ENCODE measurements at regions not wholly inside any gene's neighbourhood (a gene's known extent, or its start where the extent isn't known, plus 50 kb on each side); places are given as distances from the start of the nearest gene placed in this dataset.

DNA sequence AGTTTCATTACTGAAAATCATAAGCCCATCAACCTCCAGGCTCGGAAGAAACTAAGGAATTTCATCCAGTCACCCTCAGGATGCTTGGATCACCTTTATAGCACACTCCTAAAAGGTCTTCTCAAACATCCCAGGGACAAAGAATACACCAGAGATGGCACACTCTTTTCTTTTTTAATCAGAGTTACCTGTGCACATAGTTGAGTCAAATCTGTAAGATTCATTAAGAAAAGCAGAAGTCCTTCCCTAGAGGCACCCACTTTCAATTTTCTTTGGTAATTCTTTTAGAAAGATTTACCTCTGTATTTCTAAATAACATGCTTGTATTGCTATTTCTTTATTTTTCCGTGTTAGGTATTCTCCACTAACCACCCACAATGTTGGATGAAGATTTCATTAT is 50.6 kb upstream of the IL6 start:
- DNase-seq = no peak

DNA sequence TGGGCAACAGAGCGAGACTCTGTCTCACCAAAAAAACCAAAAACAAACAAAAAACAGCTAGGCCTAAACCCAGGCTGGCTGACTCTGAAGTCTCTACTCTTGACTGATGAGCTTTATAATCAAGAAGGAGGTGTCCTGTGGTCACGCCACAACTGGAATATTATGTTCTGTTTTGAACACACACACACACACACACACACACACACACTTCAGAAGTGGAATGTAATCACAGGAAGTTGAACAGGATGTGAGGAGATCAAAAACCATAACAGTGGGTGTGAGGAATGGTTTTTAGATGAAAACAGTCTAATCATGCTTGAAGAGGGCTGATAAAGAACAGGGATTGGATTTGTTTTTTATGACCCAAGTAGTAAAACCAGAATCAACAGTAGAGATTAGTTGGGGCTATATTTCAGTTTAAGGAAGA is 51.1 kb upstream of the IL6 start:
- no peak for DNase-seq

DNA sequence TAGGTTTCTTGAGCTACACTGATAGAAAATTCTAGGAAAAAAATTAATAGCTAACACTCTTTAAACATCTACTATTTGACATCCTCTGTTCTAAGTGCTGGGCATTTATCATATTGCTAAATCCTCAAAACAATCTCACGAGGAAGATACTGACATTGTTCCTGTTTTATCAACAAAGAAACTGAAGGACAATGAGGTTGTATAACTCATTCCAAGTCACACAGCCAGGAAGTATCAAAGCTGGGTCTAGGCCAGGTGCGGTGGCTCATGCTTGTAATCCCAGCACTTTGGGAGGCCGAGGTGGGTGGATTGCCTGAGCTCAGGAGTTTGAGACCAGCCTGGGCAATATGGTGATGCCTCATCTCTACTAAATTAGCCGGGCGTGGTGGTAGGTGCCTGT is 51.6 kb upstream of the IL6 start:
- no peak for DNase-seq

DNA sequence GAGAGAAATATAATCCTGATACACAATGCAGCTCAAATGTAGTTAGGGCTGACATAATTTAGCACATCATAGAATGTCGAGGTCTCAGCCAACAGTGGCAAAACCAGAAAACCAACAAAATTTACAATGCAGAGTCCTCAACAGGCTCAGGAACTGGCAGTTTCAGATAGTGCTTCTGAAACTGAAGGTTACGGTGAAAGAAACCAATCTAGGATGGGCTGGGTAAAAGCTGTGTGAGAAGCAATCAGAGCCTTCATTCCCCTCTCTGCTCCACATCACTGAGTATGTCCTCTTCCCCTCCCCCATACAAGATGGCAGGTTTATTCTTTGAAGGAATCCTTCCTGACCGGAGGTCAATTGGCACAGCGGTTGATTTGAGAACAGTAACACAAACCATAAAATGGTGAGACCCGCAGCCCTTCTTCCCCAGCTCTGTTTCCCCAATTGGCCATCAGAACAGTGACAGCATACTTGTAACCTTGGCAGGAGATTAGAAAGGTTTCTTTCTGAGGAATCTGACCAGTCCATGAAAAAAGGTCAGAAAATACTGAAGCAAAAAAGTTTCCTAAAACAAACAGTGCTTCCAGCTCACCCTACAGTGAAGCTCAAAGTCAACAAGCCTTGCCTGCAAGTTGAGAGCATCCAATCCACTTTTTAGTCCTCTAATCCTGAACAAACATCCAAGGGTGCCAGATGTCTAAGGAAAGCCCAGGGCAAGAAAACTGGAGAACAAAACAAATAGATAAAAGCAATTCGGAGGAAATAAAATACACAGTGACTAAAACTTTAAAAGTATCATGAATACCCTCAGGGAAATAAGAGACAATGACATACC is 53.9 kb upstream of the IL6 start:
- no peak for DNase-seq

DNA sequence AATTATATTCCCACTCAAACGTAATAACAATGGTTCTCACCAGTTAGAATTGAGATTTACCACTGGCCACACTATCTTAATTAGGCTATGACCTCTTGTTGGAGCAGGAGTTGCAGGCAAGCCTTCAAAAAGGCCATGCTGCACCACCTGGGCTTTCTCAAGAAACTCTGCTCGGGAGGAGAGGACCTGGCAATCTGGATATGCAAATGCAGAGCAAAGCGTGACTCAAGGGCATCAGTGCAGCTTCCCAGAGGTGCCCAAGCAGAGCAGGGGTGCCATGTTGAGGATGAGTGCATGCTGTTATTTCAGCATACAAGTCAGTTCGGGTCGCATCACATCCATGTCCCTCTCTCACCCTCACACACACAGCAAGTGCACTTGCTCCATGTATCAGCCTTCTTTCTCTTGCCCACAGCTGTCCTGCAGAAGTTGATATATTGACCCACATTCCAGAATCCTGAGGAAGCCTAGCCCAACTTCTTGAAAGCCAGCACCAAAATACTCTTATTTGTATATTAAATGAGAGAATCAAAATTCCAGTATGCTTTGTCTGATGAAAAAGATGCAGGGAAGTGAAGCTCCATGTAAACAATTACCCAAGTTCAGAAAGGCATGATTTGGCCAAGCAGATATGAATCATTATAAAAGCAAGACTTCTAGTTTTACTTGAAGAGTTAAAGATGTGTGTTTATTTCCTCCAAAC is 55.7 kb upstream of the IL6 start:
- DNase-seq = no peak

DNA sequence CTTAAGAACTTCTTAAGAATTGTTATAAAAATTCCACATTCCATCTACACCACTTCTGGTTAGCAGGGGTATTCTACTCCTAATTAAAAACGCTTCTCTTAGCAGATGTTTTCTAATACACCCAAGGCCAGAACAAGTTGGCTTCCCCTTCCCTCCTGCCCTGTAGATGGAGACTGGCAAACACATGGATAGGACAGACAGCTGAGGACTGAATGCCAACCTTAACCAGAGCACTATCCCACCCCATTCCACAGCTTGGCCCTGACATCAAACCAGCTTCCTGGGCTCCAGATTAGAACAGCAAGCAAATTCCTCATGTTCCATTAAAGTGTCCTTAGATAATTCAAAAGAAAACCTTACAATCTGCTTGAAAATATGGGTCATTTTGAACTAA is 56.6 kb upstream of the IL6 start:
- no peak for DNase-seq

DNA sequence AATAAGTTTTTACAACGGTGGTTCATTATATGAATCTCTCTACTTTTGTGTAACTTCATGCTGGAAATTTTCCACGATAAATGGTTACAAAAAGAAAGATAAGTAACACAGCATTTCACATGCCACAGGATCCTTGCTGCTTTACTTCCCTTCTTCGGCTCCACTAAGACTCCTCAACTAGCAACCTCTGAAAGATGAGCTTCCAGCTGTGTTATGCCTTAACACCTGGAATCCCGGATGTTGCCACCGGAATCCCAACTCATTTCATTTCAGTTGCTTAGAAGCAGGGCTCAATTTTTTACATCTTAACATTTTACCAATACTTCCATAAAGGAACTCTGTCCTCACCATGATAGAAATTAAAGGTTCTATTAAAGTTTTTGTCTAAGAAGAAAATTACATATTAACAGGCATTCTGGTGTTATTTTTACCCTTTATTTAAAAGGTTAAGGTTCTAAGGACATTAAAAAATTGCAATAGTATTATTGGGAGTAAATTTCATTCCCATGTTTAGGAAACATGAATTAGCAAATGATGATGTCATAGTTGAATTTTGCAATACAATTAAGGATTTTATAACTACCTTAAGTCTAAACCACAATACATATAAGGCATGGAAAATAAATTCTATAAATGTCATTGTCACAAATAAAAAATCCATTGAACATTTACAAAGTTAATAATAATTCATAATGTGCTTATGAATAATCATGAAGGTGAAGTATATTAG is 57.1 kb upstream of the IL6 start:
- DNase-seq = no peak

DNA sequence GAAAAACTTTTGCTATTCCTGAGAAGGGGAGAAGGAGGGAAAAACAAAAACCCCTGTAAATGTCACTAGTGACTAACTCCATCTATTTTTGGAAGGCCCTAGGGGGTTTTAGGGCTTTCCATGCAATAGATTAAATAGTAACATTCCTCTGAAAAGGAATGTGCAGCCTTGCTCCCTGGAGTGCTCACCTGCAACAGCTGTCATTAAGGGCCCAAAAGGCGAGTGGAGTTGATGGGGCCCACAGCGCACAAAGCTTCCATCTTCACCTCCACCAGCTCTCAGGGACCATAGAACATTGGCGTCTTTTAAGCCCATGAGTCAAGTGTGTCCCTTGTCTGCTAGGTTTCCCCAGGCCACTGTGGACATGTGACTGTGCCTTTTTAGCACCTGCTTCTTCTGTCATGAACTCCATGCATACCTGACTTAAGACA is 58.0 kb upstream of the IL6 start:
- no peak for DNase-seq

DNA sequence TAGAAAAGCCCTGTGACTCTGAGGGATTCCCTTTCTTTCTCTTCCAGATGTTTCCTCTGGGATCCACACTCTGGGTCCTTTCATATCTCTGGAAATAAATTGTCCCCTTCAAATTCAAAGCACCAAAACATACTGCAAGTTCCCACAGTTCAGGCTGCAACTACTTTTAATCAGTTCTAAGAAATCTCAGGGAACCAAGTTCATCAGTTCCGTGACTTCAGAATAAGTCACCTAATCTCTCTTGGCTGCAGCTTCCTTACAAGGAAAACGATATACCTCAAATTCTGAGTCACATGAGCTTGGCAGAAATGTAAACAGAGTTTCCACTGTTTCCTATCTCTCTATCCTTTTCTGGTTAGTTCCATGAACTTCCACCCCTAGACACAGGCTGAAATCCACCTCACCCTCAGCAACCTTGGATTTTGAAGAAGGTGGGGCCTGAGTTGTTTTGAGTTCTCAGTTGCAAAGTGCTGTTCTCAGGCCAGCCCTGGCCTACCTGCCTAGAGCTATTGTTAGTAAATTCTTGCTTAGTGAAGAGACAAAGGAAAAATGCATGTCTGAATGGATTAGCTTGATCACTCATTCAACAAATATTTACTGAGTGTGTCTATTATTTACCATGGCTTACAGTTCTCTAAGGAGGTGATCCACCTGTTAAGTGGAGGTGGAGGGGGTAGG is 59.3 kb upstream of the IL6 start:
- no peak for DNase-seq

DNA sequence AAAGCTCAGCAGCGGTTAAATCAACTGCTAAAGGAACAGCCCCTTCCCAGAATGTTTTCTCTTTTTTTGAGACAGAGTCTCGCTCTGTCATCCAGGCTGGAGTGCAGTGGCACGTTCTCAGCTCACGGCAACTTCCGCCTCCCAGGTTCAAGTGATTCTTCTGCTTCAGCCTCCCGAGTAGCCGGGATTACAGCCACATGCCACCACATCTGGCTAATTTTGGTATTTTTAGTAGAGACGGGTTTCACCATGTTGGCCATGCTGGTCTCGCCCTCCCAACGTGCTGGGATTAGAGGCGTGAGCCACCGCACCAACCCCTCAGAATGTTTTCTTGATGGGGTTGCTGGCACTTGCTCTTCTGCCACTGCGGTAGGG is 59.8 kb upstream of the IL6 start:
- DNase-seq = no peak

DNA sequence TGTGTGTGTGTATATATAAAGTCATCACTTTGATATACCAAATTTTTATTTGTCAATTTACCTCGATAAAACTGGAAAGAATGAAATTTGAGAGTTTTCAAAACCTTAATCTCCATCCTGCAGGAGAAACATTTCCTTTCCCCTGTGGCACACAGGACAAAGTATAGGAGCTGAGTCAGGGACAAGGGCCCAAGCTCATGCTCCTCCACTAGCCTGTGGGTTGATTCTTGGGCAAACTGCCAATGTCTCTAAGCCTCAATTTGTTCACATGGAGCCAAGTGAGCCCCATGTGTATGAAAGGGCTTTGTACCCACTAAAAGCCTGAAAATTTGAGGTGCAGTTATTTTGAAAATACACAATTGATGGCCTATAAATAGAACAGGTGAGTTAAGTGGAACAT is 60.3 kb upstream of the IL6 start:
- DNase-seq = no peak

DNA sequence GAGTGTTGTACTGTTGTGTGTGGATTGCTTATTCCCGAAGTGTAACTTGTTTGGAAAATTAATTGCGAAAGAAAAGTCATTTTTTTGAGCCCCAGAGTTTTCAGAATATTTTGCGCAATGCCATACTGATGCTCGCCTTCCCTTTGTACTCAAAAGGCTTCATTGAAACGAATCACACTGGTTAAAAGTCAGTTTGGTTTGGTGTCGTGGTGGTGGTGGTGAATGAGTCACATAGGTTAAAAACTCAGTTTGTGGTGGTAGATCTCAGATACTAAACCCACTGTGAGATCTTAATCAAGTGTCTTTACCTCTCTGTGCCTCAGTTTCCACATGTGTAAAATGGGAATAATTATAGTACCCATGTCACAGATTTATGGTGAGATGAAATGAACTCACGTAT is 61.1 kb upstream of the IL6 start:
- no peak for DNase-seq

DNA sequence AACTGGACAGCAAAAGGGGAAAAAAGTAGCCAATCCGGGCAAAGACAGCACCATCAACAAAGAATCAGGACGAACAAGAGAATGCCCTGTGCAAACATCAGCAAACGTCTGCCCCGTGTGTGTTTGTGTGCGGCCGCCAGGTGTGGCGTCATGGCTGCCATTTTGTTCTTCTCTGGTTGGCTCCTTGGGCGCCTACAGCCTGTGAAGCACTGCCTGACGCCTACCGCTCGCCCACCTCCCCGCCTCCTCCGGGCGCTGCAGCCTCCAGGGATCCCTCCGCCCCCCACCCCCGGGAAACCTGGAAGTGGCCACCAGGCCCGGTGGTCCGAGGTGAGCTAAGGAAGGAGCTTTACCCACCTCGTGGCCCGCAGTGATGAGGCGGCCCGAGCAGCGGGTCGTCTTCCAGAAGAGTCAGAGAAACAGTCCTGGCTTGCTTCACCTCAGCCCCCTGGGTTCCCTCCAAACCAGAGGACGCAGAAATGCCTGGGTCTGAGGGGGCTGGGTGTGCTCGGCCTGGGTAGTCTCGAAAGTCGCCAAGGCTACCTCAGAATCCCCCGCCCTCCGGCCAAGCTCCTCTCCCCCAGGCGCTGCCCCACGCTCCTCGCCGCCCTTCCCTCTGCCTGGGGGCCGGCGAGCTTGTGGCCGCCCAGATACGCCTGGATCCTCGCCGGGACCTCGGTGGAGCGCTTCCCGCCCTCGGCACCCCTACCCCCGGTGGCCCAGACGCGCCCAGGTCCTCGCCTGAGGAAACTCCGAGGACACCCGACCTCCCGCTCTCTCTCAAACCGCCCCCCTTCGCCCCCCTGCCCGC is 61.8 kb upstream of the IL6 start:
- no peak for DNase-seq

DNA sequence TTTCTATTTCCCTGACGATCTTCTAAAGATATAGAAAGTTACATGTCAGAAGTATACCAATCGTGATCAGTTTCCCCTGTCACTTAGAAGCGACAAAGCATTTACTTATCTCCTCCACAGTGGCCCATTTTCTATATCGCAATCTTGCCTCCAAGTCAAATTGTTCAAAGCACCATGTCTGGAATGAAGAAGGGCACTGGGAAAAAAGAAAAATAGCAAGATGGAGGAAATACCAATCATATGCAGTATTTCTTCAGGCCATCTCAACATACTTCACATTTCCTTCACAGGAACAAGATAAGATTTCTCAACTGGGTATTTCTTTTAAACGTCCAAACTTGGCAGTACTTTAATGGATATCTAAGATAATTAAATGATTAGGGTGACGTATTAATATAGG is 63.3 kb upstream of the IL6 start:
- no peak for DNase-seq

DNA sequence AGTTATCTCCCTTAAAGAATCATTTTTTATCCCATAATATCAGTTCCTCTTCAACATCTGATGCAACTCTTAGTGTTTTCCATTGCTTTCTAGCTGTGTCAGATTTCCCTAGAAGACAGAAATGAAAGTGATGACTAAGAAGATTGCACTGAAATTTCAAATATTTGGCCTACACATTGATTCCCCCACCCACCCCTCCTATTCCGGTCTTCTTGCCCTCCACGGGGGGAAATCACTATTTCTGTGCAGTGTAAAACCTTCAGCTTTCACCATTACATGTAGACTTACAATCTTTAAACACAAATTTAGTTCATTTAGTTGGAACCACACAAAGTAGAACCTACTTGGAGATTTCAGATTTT is 63.7 kb upstream of the IL6 start:
- no peak for DNase-seq

DNA sequence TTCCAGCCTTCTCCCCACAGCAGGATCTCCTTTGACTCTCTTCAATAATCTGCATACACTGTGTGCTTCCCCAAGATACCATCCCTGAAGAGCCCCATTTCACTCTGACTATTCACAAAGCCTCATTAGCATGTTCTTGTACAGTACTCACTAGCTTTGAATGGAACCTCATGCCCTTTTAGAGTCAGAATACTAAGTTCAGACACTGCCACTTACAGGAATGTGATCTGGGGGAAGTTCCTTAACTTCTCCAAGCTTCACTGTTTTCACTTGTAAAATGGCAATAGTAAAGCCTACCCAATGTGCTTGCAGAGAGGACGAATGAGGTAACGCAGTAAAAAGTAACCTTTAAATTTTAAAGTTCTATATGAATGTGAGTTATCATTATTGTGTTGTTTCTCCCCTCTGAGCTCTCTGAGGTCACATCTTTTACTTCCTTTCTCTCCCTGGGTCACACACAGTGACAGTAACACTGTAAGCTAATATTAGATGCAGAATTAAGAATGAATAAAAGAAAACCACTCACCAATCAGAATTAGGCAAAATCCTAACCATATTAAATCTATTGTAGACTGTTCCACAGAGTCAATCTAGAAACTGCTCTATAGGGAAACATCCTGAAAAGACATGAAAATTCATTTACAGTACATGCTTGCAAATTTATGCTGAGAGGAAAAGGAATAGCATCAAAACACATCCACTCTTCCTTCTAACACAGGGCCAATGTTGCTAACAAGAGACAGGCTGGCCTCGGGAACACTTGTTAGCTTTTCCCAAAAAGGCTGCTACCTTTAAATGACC is 64.2 kb upstream of the IL6 start:
- DNase-seq = no peak

DNA sequence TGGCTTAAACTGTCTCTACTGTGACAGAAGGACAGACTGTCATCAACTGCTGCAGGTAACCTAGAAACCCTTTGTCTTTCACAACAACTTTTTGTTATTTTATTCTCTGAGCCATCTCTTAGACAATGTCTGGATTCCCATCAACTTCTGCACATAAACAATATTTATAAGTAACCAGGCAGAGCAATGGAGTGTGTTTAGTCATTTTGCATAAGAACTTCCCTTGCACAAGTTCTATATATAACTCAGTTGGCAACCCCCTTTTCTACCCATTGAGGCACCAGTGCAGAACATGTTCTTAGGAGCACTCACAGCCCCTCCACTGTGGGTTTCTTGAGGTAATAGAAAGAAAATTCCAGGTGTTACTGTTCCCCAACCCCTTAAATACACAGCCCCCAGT is 65.0 kb upstream of the IL6 start:
- DNase-seq = no peak

DNA sequence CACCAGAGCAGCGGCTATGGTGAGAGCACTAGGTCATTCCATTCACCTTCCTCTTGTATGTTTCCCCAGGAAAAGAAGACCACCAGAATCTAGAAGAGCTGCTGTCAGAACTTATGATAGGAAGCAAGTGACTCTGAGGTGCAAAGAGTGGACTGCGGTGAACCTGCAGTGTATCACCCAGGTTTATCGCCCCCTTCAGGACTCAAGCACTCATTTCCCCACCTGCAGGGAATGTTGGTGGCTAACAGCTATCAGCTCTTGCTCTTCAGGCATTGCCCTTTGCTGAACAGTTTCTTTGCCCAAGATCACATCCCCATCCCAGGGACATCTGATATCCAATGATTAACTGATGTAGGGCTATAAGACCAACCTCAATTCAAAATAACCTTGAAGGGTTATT is 66.3 kb upstream of the IL6 start:
- no peak for DNase-seq

DNA sequence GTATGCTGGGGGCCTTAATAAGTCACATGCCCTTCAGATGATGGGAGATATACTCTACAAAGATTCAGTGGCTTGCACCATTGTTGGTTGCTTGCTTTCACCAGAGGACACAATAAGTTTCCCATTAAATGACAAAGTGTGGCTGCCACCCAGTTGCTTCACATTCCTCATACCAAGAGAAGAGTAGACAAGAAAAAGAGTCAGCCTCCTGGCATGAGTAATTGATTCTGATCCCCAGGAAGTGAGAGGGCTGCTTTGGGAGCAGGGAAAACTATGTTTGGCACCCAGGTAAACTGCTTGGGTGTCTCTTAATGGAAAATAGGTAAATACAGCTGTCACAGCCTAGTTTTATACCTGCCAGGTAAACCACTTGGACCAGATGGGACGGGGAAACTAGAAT is 66.7 kb upstream of the IL6 start:
- no peak for DNase-seq

DNA sequence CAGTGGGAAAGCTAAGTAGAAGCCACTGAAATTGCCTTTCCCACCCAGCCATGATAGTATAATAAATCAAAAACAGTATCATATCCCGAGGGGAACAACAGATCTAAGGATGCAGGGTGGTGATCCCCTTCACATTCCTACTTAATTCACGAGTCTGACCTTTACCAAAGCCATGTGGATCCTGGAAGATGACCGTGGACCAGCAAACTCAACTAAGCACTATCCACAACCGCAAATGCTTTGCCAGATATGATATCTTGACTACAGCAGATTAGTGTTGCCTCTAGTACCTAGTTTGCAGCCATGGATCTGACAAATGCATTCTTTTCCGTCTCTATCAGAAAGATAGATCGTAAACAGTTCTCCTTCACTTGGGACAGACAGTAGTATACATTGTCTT is 67.3 kb upstream of the IL6 start:
- no peak for DNase-seq

DNA sequence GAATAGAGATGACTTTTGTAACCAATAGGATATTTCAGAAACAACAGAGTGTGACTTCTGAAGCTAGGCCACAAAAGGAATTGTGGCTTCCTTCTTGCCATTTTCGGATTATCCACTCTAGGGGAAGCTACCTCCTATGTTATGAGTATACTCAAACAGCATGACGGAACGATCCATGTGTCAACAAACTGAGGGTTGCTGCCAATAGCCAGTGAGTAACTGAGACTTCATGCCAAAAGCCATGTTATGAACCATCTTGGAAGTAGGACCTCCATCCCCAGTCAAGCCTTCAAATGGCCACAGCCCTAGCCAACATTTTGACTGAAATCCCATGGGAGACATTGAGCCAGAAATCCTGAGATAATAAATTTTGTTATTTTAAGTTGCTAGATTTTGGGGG is 69.0 kb upstream of the IL6 start:
- DNase-seq = no peak

DNA sequence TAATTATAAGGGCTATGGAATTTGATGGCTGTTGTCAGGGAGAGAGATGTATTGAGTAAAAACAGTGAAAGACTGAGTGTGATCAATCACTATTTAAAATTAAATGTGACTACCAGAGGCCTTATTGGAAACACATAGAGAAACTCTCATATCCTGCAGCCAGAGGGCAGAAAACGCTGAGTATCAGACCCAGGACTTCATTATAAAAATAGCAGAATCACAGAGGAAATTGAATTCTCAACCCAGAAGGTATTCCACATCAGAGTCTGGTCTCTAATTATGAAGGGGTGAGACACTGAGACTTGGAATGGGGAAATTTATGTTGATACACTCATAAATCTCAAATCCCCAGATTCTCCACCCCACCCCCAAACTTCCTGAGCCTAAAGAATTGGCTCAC is 69.5 kb upstream of the IL6 start:
- no peak for DNase-seq

Data from activated CD8-positive, alpha-beta memory T cell treated with anti-CD3 and anti-CD28 coated beads, Interleukin-2, amount 50 U/mL, for 4 hours (primary cell).